NCI-H526 (cell line): ENCODE measurements at regions not wholly inside any gene's neighbourhood (a gene's known extent, or its start where the extent isn't known, plus 50 kb on each side); places are given as distances from the start of the nearest gene placed in this dataset.
"Not testable (repeated sequence)": the region's sequence is repeated elsewhere in the genome, so short reads cannot be mapped to it uniquely, and the experiment has no call there.

Experiments
- DNase-seq, 2 experiments: peaks; one replicate each; lab custom pipeline; 2025; lab: John Stamatoyannopoulos, UW

- DNase-seq = peak; percentile 48 to 64
These were observed 57.4 kb downstream of the FTHL17 start for GRCh38 chrX:31014474-31014873.

- no peak for DNase-seq
These were observed 59.3 kb downstream of the FTHL17 start for GRCh38 chrX:31012509-31013025.

GRCh38 chrX:31007321-31007720 is 64.5 kb downstream of the FTHL17 start:
- no peak for DNase-seq

GRCh38 chrX:31006027-31006426 is 65.8 kb downstream of the FTHL17 start:
- no peak for DNase-seq

- DNase-seq = no peak
These were observed 74.4 kb downstream of the FTHL17 start for GRCh38 chrX:30997411-30997810.

GRCh38 chrX:30995705-30996104 is 76.1 kb downstream of the FTHL17 start:
- no peak for DNase-seq

GRCh38 chrX:30995060-30995700 is 76.7 kb downstream of the FTHL17 start:
- no peak for DNase-seq

- DNase-seq = not testable (repeated sequence)
These were observed 77.8 kb downstream of the FTHL17 start for GRCh38 chrX:30994018-30994417.

GRCh38 chrX:30992381-30992904 is 79.4 kb downstream of the FTHL17 start:
- DNase-seq = no peak

GRCh38 chrX:30990361-30990760 is 81.5 kb downstream of the FTHL17 start:
- DNase-seq = no peak

- no peak for DNase-seq
These were observed 89.4 kb downstream of the FTHL17 start for GRCh38 chrX:30982467-30982866.

- no peak for DNase-seq
These were observed 89.9 kb downstream of the FTHL17 start for GRCh38 chrX:30981968-30982367.

GRCh38 chrX:30979271-30979670 is 90.2 kb upstream of the TAB3 start:
- DNase-seq = peak; percentile 1 to 36

- no peak for DNase-seq
These were observed 86.4 kb upstream of the TAB3 start for GRCh38 chrX:30975467-30975866.

GRCh38 chrX:30973784-30974427 is 84.9 kb upstream of the TAB3 start:
- no peak for DNase-seq

- peak in 1 of 2 experiments; percentile 37 for DNase-seq
These were observed 82.9 kb upstream of the TAB3 start for GRCh38 chrX:30971774-30972603.

GRCh38 chrX:30967516-30967915 is 78.5 kb upstream of the TAB3 start:
- no peak for DNase-seq

GRCh38 chrX:30965767-30966166 is 76.7 kb upstream of the TAB3 start:
- no peak for DNase-seq

- no peak for DNase-seq
These were observed 72.5 kb upstream of the TAB3 start for GRCh38 chrX:30961387-30962174.

- no peak for DNase-seq
These were observed 68.7 kb upstream of the TAB3 start for GRCh38 chrX:30957753-30958152.

- no peak for DNase-seq
These were observed 66.6 kb upstream of the TAB3 start for GRCh38 chrX:30955687-30956086.

- no peak for DNase-seq
These were observed 61.9 kb upstream of the TAB3 start for GRCh38 chrX:30951003-30951402.
